ENCODE measurements at regions not wholly inside any gene's neighbourhood (a gene's known extent, or its start where the extent isn't known, plus 50 kb on each side); places are given as distances from the start of the nearest gene placed in this dataset.
A peak's percentile ranks its signal among the peaks of the same experiment; 100 is the strongest.

GRCh38 chr15:73001840-73002239 is 50.4 kb upstream of the NEO1 start:
- DNase-seq: no peak

- DNase-seq: no peak
Observed at GRCh38 chr15:73000293-73000692, 52.0 kb upstream of the NEO1 start.

DNA sequence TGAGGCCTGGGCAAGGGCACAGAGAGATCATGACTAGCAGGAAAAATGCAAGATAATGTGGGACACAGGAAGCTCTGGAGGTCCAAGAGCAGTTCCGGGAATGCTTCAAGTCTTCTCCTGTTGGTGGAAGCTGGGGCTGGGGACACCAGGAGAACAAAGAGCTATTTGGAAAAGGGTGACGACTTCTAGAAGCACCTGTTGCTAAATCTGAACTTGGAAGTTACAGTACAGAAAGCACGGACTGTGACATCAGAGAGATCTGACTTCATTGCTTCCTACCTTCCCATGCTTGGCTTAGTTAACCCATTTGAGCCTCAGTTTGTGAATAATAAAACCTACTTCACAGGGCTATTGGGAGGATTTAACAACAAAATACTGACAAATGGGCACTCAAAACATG is 52.7 kb upstream of the NEO1 start:
- no peak for DNase-seq

- no peak for DNase-seq
Observed at GRCh38 chr15:72998681-72999466, 53.4 kb upstream of the NEO1 start.

DNA sequence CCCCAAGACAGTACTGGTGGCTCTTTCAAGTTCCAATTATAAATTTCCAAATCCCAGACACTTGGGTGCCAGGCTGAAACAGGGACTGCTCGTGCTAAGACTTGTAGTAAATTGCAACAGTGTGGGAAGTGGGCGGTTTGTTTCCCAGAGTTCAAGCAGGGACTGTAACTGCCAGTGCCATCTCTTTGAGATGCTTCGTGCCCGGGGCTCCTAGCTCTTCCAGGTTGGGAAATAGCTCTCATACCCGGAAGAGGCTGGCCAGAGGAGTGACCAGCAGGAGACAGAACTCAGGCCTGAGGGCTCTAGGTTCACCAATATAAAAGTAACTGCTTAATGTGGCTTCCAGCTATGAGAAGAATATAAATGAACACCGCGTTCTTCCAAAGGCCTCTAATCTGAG is 54.0 kb upstream of the NEO1 start:
- DNase-seq: no peak

DNA sequence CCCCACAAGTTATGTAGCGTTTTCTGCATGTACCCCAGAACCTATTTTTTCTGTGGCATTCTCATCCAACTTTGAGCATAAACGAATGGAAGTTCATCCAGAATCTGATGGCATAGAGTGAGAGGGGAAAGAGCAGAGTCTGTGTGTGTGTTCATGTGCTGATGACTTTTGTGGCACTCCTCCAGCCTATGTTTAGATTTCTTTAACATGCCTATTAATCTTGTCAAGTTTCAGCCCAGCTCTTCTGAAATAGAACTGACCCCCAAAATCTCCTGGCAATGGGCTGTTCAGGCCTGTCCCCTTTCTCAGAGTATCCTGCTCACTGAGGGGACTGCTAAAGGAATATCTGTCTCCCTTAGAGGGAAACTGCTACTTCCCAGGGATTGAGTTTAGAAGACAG is 56.4 kb upstream of the NEO1 start:
- DNase-seq: no peak

DNA sequence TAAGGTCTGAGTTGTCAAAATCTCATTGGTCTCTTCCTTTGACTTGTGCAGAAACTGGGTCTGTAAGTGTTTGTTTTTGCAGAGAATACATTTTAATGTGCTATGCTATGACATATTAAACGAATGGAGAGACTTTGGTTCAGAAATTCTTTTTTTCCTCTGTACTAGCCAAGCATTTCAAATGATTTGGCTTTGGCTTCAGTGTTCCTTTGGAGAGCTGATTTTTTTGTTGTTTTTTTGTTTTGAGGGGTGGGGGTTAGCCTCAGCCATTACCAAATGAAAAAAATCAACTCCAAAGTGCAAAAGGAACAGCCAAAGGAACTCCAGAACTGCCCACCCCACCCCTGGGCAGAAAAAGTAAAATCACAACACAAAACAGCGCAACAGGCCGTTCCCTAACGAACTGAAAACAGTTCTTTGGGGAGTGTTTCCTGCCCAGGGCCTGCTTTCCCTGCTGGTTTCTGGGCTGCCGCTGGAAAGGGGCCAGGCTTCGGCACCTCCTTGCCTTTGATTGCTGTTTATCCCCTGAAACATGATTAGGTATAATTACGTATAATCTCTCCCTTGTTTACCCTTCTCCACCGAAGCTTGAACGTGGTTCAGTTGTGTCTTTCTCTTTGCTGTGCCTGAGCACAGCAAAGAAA is 57.6 kb upstream of the NEO1 start:
- no peak for DNase-seq

DNA sequence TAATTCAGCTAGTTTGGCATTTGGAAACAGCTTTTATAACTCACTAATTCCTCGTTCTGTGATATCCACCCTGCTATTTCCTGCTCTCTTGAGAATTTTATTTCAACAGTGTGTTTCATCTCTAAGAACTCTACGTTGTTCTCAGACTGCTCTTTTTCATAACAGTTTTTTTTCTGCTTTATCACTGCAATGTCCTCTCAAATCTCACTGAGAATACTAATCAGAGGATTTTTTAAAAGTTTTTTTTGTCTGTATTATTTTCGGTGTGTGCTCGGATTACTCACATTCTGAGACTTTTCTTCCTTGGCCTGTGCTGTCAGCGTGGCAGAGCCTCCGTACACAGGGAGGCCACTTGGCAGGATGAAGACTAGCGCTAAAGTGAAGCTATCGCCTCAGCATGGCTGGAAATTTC is 59.4 kb upstream of the NEO1 start:
- peak; percentile 22 for DNase-seq

DNA sequence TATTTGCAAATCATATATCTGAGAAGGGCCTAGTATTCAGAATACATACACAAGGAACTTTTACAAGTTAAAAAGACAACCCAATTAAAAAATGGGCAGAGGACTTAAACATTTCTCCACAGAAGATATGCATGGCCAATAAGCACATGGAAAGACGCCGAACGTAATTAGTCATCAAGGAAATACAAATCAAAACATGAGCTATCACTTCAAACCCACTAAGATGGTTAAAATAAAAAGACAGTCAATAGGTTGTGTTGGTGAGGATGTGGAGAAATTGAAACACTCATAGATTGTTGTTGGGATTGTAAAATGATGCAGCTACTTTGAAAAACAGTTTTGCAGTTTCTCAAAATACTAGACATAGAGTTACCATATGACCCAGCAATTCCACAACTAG is 61.2 kb upstream of the NEO1 start:
- no peak for DNase-seq

- no peak for DNase-seq
Observed at GRCh38 chr15:72983801-72984545, 68.3 kb upstream of the NEO1 start.

GRCh38 chr15:72982714-72983113 is 69.5 kb upstream of the NEO1 start:
- DNase-seq: peak; percentile 58

- DNase-seq: no peak
Observed at GRCh38 chr15:72980661-72981060, 71.6 kb upstream of the NEO1 start.

DNA sequence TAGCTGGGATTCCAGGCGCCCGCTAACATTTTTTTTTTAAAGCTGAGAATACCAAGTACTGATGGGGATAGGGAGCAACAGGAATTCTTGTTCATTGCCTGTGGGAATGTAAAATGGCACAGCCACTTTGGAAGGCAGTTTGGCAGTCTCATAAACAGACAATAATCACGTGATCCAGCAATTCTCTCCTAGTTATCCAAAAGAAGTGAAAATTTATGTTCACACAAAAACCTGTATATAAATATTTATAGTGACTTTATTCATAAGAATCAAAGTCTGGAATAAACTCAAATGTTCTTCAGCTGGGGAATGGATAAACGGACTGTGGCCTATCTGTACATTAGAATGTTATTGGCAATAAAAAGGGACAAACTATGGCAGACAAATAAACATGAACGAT is 72.5 kb upstream of the NEO1 start:
- DNase-seq: no peak

DNA sequence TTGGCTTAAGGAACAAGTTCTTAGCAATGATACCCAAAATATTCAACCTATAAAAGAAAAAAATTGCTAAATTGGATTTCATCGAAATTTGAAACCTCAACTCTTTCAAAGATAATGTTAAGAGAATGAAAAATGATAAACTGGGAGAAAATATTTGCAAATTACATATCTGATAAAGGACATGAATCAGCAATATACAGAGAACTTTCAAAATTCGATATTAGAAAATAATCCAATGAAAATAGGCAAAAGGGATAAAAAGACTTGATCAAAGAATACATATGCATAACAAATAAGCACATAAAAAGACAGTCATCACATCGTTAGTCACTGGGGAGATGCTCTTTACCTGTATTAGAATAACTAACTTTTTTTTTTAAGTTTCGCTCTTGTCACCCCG is 73.0 kb upstream of the NEO1 start:
- no peak for DNase-seq

GRCh38 chr15:72978223-72978622 is 74.0 kb upstream of the NEO1 start:
- DNase-seq: no peak

DNA sequence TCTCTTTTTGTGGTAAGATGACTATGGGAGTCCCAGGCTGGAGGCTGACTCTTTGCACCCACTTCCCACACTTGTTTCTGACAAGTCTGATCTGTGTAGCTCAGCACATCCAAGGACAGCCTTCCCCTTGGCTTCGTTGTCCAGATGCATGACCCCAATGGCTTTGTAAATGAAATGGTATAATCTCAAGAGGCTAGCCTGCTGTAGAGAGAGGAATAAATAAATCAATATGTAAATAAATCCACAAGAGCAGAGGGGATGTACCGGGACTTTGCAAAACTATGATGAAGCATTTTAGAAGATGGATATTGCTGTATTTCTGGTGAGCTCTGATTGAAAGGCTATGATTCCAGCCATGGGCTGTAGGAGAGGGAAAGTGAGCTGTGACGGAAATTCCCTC is 79.9 kb upstream of the NEO1 start:
- DNase-seq: no peak

DNA sequence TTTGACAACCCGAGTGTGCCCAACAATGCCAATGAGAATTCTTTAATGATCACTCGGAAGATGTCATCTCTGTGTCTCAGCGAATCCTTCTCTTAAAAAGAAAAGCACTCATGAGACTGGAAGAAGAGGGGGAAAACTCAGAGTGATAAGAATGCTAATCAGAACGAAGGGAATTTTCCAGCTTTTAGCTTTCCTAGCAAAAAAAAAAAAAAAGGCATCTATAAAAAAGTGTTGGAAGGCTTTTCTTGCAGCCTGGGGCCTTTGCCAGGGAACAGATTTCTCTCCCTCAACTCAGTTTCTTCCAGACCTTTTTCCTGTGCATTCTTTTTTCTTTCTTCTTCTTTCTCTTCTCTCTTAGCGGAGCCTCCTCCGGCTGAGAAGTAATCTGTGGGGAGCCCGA is 80.5 kb upstream of the NEO1 start:
- no peak for DNase-seq

- DNase-seq: no peak
Observed at GRCh38 chr15:72970933-72971760, 81.1 kb upstream of the NEO1 start.

- DNase-seq: no peak
Observed at GRCh38 chr15:72968531-72968922, 83.7 kb upstream of the NEO1 start.

GRCh38 chr15:72967811-72968530 is 84.3 kb upstream of the NEO1 start:
- DNase-seq: no peak

GRCh38 chr15:72967397-72967796 is 84.9 kb upstream of the NEO1 start:
- no peak for DNase-seq

DNA sequence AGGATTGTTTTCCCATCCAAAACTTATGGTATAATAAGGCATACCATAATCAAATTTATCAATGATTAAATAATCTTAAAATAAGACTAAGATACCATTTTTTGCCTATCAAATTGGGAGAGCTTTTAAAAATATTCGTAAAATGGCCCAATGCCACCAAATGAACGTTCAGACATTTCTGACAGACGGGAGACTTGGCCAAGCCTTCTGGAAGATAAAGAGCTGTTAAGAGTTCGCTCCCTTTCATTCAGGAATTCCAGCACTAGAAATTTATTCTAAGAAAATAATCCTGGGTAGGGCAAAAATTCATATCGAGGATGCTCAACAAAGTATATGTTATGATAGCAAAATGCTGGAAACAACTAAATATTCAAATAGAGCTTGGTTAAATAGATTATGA is 85.6 kb upstream of the NEO1 start:
- DNase-seq: no peak
